Neural progenitor cell (in vitro differentiated cells): ENCODE measurements at regions not wholly inside any gene's neighbourhood (a gene's known extent, or its start where the extent isn't known, plus 50 kb on each side); places are given as distances from the start of the nearest gene placed in this dataset.

ENCODE experiments used
- DNase-seq: peaks from one replicate; pipeline ENCODE4 v3.0.0-alpha.2; 2016; ENCODE audit warnings: low spot score
- H2AFZ ChIP-seq: fragments of 200-600 bp; sonication (generic); replicated peaks from 2 replicates; pipeline ENCODE4 v1.6.1; 2016; ENCODE audit warnings: antibody characterized with exemption
- H3F3A ChIP-seq: fragments of 200-600 bp; sonication (generic); 2 replicates; pipeline ENCODE4 v1.6.1; 2016; ENCODE audit warnings: antibody characterized with exemption, low read depth
- H3K27ac ChIP-seq: fragments of 200-600 bp; sonication (generic); 2 replicates; pipeline ENCODE4 v1.5.1; 2016; ENCODE audit warnings: mild to moderate bottlenecking
- H3K27me3 ChIP-seq: fragments of 200-600 bp; sonication (generic); 2 replicates; pipeline ENCODE4 v1.6.1; 2016; ENCODE audit warnings: mild to moderate bottlenecking, moderate library complexity
- H3K36me3 ChIP-seq: fragments of 200-600 bp; sonication (generic); 2 replicates; pipeline ENCODE4 v1.5.1; 2016
- H3K4me1 ChIP-seq: fragments of 200-600 bp; sonication (generic); 2 replicates; pipeline ENCODE4 v1.6.1; 2016; ENCODE audit warnings: mixed run types
- H3K4me2 ChIP-seq: fragments of 200-600 bp; sonication (generic); 2 replicates; pipeline ENCODE4 v1.6.1; 2016
- H3K4me3 ChIP-seq: fragments of 200-600 bp; sonication (generic); 2 replicates; pipeline ENCODE4 v1.5.1; 2016
- H3K79me2 ChIP-seq: fragments of 200-600 bp; sonication (generic); 2 replicates; pipeline ENCODE4 v1.6.1; 2016; ENCODE audit warnings: low read depth
- H3K9ac ChIP-seq: fragments of 200-600 bp; sonication (generic); 2 replicates; pipeline ENCODE4 v1.6.1; 2016
- H3K9me3 ChIP-seq: fragments of 200-600 bp; sonication (generic); 2 replicates; pipeline ENCODE4 v1.5.1; 2016; ENCODE audit warnings: low read depth
- H4K20me1 ChIP-seq: fragments of 200-600 bp; sonication (generic); 2 replicates; pipeline ENCODE4 v1.6.1; 2016; ENCODE audit warnings: low read depth
- H3K27ac Mint-ChIP-seq: 3 replicates; pipeline ENCODE4 v1.8.0; 2021; ENCODE audit warnings: mixed read lengths
- H3K27me3 Mint-ChIP-seq: 2 replicates; pipeline ENCODE4 v1.8.0; 2022; ENCODE audit warnings: low read depth, mild to moderate bottlenecking, inconsistent platforms, moderate library complexity, mixed read lengths; ENCODE audit not compliant: insufficient read depth
- H3K36me3 Mint-ChIP-seq: 3 replicates; pipeline ENCODE4 v1.8.0; 2021; ENCODE audit warnings: mixed read lengths
- H3K4me1 Mint-ChIP-seq: 3 replicates; pipeline ENCODE4 v1.8.0; 2021; ENCODE audit warnings: mixed read lengths
- H3K4me3 Mint-ChIP-seq: 3 replicates; pipeline ENCODE4 v1.8.0; 2021; ENCODE audit warnings: mild to moderate bottlenecking, moderate library complexity, mixed read lengths
- H3K9me3 Mint-ChIP-seq: 3 replicates; pipeline ENCODE4 v1.8.0; 2020; ENCODE audit warnings: mixed read lengths
- CTCF ChIP-seq: fragments of 200-600 bp; sonication (generic); IDR thresholded peaks from 2 replicates; pipeline ENCODE4 v1.5.1; 2017; ENCODE audit warnings: antibody characterized with exemption, mild to moderate bottlenecking
- EZH2 ChIP-seq: fragments of 200-600 bp; sonication (generic); IDR thresholded peaks from 2 replicates; pipeline ENCODE4 v1.6.1; 2017; ENCODE audit warnings: antibody characterized with exemption, mild to moderate bottlenecking, moderate library complexity
- EZH2phosphoT487 ChIP-seq: fragments of 200-600 bp; sonication (generic); IDR thresholded peaks from 2 replicates; pipeline ENCODE4 v1.6.1; 2017; ENCODE audit warnings: antibody characterized with exemption

GRCh38 chr3:194028434-194029004 lies 107.4 kb upstream of the HES1 start:
- no peaks in the 10 kb centered on the region for H3K27me3 ChIP-seq
- H3K9me3 ChIP-seq = no peaks in the 10 kb centered on the region
- H3K9ac ChIP-seq = no peak overlapping the region
- H2AFZ ChIP-seq = no peak overlapping the region
- H4K20me1 ChIP-seq = no peaks in the 10 kb centered on the region
- no peak for DNase-seq
- H3K4me3 Mint-ChIP-seq = no peak overlapping the region
- peaks cover 24% of the 10 kb centered on the region for H3K27me3 Mint-ChIP-seq
- H3K4me1 Mint-ChIP-seq = peaks cover 20% of the 10 kb centered on the region
- peak overlapping the region; percentile 18 for H3K27ac Mint-ChIP-seq
- H3K4me2 ChIP-seq = no peak overlapping the region
- no peak overlapping the region for H3K27ac ChIP-seq
- no peaks in the 10 kb centered on the region for H3K79me2 ChIP-seq
- no peak overlapping the region for H3K4me3 ChIP-seq
- no peaks in the 10 kb centered on the region for H3K36me3 Mint-ChIP-seq
- H3F3A ChIP-seq = peaks cover 20% of the 10 kb centered on the region
- peaks cover 30% of the 10 kb centered on the region for H3K4me1 ChIP-seq
- peaks cover 7% of the 10 kb centered on the region for H3K9me3 Mint-ChIP-seq
- TF ChIP-seq EZH2phosphoT487 = no peak
- TF ChIP-seq CTCF = no peak
- no peak for TF ChIP-seq EZH2
- no peaks in the 10 kb centered on the region for H3K36me3 ChIP-seq

GRCh38 chr3:194029846-194030245 lies 106.1 kb upstream of the HES1 start:
- H3K9me3 ChIP-seq = no peaks in the 10 kb centered on the region
- peaks cover 26% of the 10 kb centered on the region for H3K27me3 Mint-ChIP-seq

GRCh38 chr3:194030372-194030771 lies 105.6 kb upstream of the HES1 start:
- no peaks in the 10 kb centered on the region for H3K27me3 ChIP-seq
- H3K27me3 Mint-ChIP-seq = peaks cover 21% of the 10 kb centered on the region
- H3K27ac Mint-ChIP-seq = no peak overlapping the region

More at GRCh38 chr3:194029846-194030245, 106.1 kb upstream of the HES1 start:
- H3F3A ChIP-seq = peaks cover 25% of the 10 kb centered on the region
- H3K36me3 ChIP-seq = no peaks in the 10 kb centered on the region
- DNase-seq = no peak
- H3K79me2 ChIP-seq = no peaks in the 10 kb centered on the region
- H3K4me3 Mint-ChIP-seq = no peak overlapping the region
- H3K27ac ChIP-seq = no peak overlapping the region
- H4K20me1 ChIP-seq = no peaks in the 10 kb centered on the region
- H3K9ac ChIP-seq = no peak overlapping the region
- no peak overlapping the region for H3K4me2 ChIP-seq
- H3K27ac Mint-ChIP-seq = no peak overlapping the region
- no peaks in the 10 kb centered on the region for H3K27me3 ChIP-seq
- no peaks in the 10 kb centered on the region for H3K36me3 Mint-ChIP-seq
- H3K4me1 Mint-ChIP-seq = peaks cover 28% of the 10 kb centered on the region
- peaks cover 7% of the 10 kb centered on the region for H3K9me3 Mint-ChIP-seq
- H3K4me3 ChIP-seq = no peak overlapping the region
- peaks cover 34% of the 10 kb centered on the region for H3K4me1 ChIP-seq
- no peak for TF ChIP-seq CTCF
- H2AFZ ChIP-seq = no peak overlapping the region

More at GRCh38 chr3:194030372-194030771, 105.6 kb upstream of the HES1 start:
- Mint-ChIP-seq H3K4me3 (no peak overlapping the region), H3K9me3 (peaks cover 7% of the 10 kb centered on the region), H3K36me3 (no peaks in the 10 kb centered on the region), H3K4me1 (peaks cover 31% of the 10 kb centered on the region)
- H3F3A ChIP-seq = peaks cover 23% of the 10 kb centered on the region
- no peaks in the 10 kb centered on the region for H3K36me3 ChIP-seq
- no peak overlapping the region for H3K9ac ChIP-seq
- no peaks in the 10 kb centered on the region for H3K9me3 ChIP-seq
- H4K20me1 ChIP-seq = no peaks in the 10 kb centered on the region
- no peak for DNase-seq
- H3K27ac ChIP-seq = no peak overlapping the region
- peaks cover 34% of the 10 kb centered on the region for H3K4me1 ChIP-seq
- no peak overlapping the region for H2AFZ ChIP-seq
- no peak overlapping the region for H3K4me2 ChIP-seq
- no peaks in the 10 kb centered on the region for H3K79me2 ChIP-seq
- H3K4me3 ChIP-seq = no peak overlapping the region
- TF ChIP-seq EZH2phosphoT487 = no peak
- TF ChIP-seq CTCF = no peak
- no peak for TF ChIP-seq EZH2
